Choroid plexus epithelial cell (primary cell): ENCODE measurements at regions not wholly inside any gene's neighbourhood (a gene's known extent, or its start where the extent isn't known, plus 50 kb on each side); places are given as distances from the start of the nearest gene placed in this dataset.
A peak's percentile ranks its signal among the peaks of the same experiment; 100 is the strongest.

ENCODE experiments used
- DNase-seq: peaks from one replicate; pipeline ENCODE4 v3.0.0-alpha.2; 2010; ENCODE audit warnings: low read depth
- H3K4me3 ChIP-seq: 2 replicates; pipeline ENCODE4 v1.5.1; 2011; ENCODE audit warnings: low read depth, mild to moderate bottlenecking, control low read depth, low read length, moderate library complexity
- CTCF ChIP-seq: conservative IDR thresholded peaks from 2 replicates; pipeline ENCODE4 v1.5.1; 2011; ENCODE audit warnings: low read depth, mild to moderate bottlenecking, control low read depth, inconsistent platforms, low read length, moderate library complexity

- no peak for DNase-seq
- H3K4me3 ChIP-seq: no peak overlapping the region
- no peak for TF ChIP-seq CTCF
Measured at GRCh38 chr5:112064271-112064701, 307.3 kb upstream of the NREP start.

- no peak overlapping the region for H3K4me3 ChIP-seq
- DNase-seq: no peak
- TF ChIP-seq CTCF: no peak
Measured at GRCh38 chr5:112063856-112064255, 306.9 kb upstream of the NREP start.

- DNase-seq: no peak
- H3K4me3 ChIP-seq: no peak overlapping the region
- no peak for TF ChIP-seq CTCF
Measured at GRCh38 chr5:112063191-112063590, 306.2 kb upstream of the NREP start.

DNA sequence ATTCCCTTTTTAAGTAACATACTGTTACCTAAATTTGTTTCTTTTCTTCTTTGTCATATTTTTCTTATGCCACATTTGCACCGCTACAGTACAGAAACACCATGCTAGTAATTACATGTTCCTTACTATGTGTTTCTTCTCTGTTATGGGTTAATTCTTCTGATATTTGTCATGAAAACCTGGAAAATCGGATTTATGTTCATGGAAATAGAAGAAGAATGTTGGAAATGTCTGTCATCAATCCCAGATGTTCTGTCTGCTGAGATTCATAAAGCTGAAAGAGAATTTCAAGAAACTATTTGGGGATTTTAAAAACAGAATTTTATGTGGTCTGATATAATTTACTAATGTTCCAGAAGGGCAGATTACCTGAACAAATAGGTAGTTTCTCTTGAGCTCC, 305.2 kb upstream of the NREP start:
- DNase-seq: no peak
- no peak for TF ChIP-seq CTCF
- H3K4me3 ChIP-seq: no peak overlapping the region

DNA sequence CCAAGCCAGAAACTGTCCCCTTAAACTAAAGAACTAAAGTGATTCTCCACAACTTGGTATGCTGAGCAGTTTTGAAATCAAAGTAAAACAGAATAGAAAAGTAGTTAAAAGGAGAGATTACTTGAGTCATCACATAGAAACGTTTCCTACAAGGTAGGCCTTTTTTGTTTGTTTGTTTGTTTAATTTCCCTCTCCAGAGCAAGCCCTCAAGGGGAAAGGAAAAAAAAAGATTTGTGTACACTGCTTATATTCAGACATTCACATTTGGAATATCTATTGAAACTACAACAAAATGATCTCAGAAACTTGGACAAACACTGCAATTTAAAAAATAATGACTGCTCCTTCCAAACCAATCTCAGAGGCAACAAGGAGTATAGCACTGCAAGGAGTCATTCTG, 304.7 kb upstream of the NREP start:
- DNase-seq: no peak
- no peak overlapping the region for H3K4me3 ChIP-seq
- TF ChIP-seq CTCF: no peak

DNA sequence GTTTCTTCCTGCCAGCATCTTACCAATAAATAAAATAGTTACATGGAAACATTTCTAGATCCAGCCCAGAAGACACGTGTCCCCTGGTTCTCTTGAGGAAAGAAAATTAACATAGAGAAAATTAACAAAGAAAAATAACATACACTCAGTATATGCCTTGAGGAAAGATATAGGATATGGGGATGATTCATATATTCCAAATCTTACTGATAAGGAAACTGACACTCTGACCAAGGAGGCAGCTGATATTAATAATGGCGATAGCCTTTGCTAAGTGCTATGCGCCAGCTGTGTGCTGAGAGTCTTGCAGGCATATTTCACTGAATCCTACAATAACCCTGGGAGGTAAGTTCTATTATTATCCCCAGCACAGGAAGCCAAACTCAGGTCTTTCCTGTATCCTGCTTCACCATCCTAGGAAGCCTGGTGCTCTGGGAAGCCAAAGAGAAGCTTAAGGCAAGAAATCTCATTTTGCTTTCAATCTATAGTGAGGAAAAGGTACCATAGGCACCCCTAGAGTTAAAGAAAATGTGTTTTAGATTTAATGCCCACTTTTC, 302.7 kb upstream of the NREP start:
- peak; percentile 5 for DNase-seq
- no peak overlapping the region for H3K4me3 ChIP-seq
- TF ChIP-seq CTCF: no peak

GRCh38 chr5:112049738-112050137, 292.7 kb upstream of the NREP start:
- DNase-seq: no peak
- H3K4me3 ChIP-seq: no peak overlapping the region
- TF ChIP-seq CTCF: no peak
